Keratinocyte (primary cell): ENCODE measurements at regions not wholly inside any gene's neighbourhood (a gene's known extent, or its start where the extent isn't known, plus 50 kb on each side); places are given as distances from the start of the nearest gene placed in this dataset.

Experiments
- DNase-seq: peaks from one replicate; pipeline ENCODE4 v3.0.0-alpha.2; 2011; ENCODE audit warnings: low read depth, missing footprints, low spot score
- FAIRE-seq: peaks from 2 replicates; lab custom pipeline; 2011; peaks lifted over from hg19 to GRCh38; lab: Jason Lieb, UNC
- H2AFZ ChIP-seq: 2 replicates; pipeline ENCODE4 v1.6.0; 2012; ENCODE audit warnings: low read length, control low read depth, inconsistent platforms; ENCODE audit not compliant: control insufficient read depth
- H3K27ac ChIP-seq: 2 replicates; pipeline ENCODE4 v1.5.1; 2011; ENCODE audit warnings: low read length; ENCODE audit not compliant: control insufficient read depth, insufficient read depth
- H3K27me3 ChIP-seq: 3 replicates; pipeline ENCODE4 v1.6.0; 2011; ENCODE audit warnings: low read length; ENCODE audit not compliant: control insufficient read depth, insufficient read depth; ENCODE audit errors: extremely low read depth
- H3K36me3 ChIP-seq, 2 experiments: 2 replicates in 1 of 2; 3 replicates in 1 of 2; pipeline ENCODE4 v1.5.1; 2011; ENCODE audit warnings: low read length in 2 of 2, mild to moderate bottlenecking in 1 of 2; ENCODE audit not compliant: control insufficient read depth in 2 of 2, insufficient read depth in 2 of 2; ENCODE audit errors: extremely low read depth in 1 of 2
- H3K4me1 ChIP-seq: 3 replicates; pipeline ENCODE4 v1.5.1; 2011; ENCODE audit warnings: low read length; ENCODE audit not compliant: control insufficient read depth, insufficient read depth; ENCODE audit errors: extremely low read depth
- H3K4me2 ChIP-seq: 3 replicates; pipeline ENCODE4 v1.6.0; 2011; ENCODE audit warnings: low read depth, low read length; ENCODE audit not compliant: control insufficient read depth, insufficient read depth; ENCODE audit errors: extremely low read depth
- H3K4me3 ChIP-seq, 3 experiments: fragments of 200-600 bp in 1 of 3; sonication (generic) in 1 of 3; 2 replicates in 2 of 3; 3 replicates in 1 of 3; pipeline ENCODE4 v1.5.1; 2011 to 2016; ENCODE audit warnings: low read length in 3 of 3, mild to moderate bottlenecking in 3 of 3, control low read depth in 2 of 3, inconsistent platforms in 1 of 3, low read depth in 1 of 3, mixed read lengths in 1 of 3, mixed run types in 1 of 3, moderate library complexity in 1 of 3; ENCODE audit not compliant: control insufficient read depth in 2 of 3, insufficient read depth in 2 of 3; ENCODE audit errors: extremely low read depth in 1 of 3
- H3K79me2 ChIP-seq: 2 replicates; pipeline ENCODE4 v1.6.0; 2012; ENCODE audit warnings: low read length; ENCODE audit not compliant: control insufficient read depth, insufficient read depth
- H3K9ac ChIP-seq: 3 replicates; pipeline ENCODE4 v1.6.0; 2011; ENCODE audit warnings: low read length; ENCODE audit not compliant: control insufficient read depth, insufficient read depth; ENCODE audit errors: extremely low read depth
- H3K9me1 ChIP-seq: 3 replicates; pipeline ENCODE4 v1.6.0; 2011; ENCODE audit warnings: low read length; ENCODE audit not compliant: control insufficient read depth, insufficient read depth; ENCODE audit errors: extremely low read depth
- H3K9me3 ChIP-seq: 2 replicates; pipeline ENCODE4 v1.5.1; 2012; ENCODE audit warnings: low read depth, low read length; ENCODE audit not compliant: control insufficient read depth
- H4K20me1 ChIP-seq: 3 replicates; pipeline ENCODE4 v1.6.0; 2011; ENCODE audit warnings: low read length; ENCODE audit not compliant: control insufficient read depth, insufficient read depth; ENCODE audit errors: extremely low read depth
- EZH2 ChIP-seq: IDR thresholded peaks from one replicate; pipeline ENCODE4 v1.6.1; 2012; ENCODE audit warnings: inconsistent platforms, mild to moderate bottlenecking, low read length, moderate library complexity
- dilution Hi-C: fragments of 300-500 bp; cut with MboI; formaldehyde crosslinking; loops from one replicate; pipeline ENCODE4 v1.7.0; 2020; ENCODE audit warnings: low sequenced_read_pairs; ENCODE audit not compliant: extremely low pct_ligation_motif_present
- TF ChIP-seq, protein P1 (sequence below), 3 experiments: IDR thresholded peaks in 1 of 3; conservative IDR thresholded peaks in 1 of 3; optimal IDR thresholded peaks in 1 of 3; 2 replicates in 2 of 3; 3 replicates in 1 of 3; pipeline versions ENCODE3 to v1.5.1; 2011; ENCODE audit warnings: low read length in 3 of 3, mild to moderate bottlenecking in 3 of 3, moderate library complexity in 2 of 3, control low read depth in 1 of 3, inconsistent platforms in 1 of 3; ENCODE audit not compliant: insufficient read depth in 2 of 3; ENCODE audit errors: extremely low read depth in 1 of 3

DNA sequence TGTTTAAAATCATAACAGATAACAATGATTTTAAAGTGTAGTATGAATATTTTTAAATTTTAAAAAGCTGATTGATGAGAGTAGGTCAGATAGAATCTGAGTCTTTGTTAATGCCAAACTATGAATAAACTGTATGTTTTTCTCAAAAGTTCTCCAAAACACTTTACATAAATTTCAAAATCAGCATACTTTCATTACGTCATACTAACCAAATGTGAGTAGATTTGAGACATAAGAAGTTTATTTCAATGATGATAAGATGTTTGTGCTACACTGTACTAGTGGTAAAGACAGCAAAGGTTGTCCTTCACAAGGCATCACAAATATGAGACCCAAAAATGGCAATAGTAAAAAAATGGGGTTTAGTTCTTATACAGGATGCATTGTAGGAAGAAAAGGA lies 1342.9 kb downstream of the SI start:
- H3K9me3 ChIP-seq, result no peaks in the 10 kb centered on the region
- no peaks in the 10 kb centered on the region for H3K9me1 ChIP-seq
- no peak for FAIRE-seq
- DNase-seq, result no peak
- no peak overlapping the region for H3K4me3 ChIP-seq
- no peak overlapping the region for H2AFZ ChIP-seq
- H3K36me3 ChIP-seq, result no peaks in the 10 kb centered on the region
- no peaks in the 10 kb centered on the region for H3K79me2 ChIP-seq
- H3K27ac ChIP-seq, result no peak overlapping the region
- H3K4me2 ChIP-seq, result no peak overlapping the region
- no peaks in the 10 kb centered on the region for H4K20me1 ChIP-seq
- no peaks in the 10 kb centered on the region for H3K4me1 ChIP-seq
- dilution Hi-C loops, result no loop called here
- no peaks in the 10 kb centered on the region for H3K27me3 ChIP-seq
- no peak for TF ChIP-seq EZH2
- TF ChIP-seq, protein P1, sequence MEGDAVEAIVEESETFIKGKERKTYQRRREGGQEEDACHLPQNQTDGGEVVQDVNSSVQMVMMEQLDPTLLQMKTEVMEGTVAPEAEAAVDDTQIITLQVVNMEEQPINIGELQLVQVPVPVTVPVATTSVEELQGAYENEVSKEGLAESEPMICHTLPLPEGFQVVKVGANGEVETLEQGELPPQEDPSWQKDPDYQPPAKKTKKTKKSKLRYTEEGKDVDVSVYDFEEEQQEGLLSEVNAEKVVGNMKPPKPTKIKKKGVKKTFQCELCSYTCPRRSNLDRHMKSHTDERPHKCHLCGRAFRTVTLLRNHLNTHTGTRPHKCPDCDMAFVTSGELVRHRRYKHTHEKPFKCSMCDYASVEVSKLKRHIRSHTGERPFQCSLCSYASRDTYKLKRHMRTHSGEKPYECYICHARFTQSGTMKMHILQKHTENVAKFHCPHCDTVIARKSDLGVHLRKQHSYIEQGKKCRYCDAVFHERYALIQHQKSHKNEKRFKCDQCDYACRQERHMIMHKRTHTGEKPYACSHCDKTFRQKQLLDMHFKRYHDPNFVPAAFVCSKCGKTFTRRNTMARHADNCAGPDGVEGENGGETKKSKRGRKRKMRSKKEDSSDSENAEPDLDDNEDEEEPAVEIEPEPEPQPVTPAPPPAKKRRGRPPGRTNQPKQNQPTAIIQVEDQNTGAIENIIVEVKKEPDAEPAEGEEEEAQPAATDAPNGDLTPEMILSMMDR (optimal IDR thresholded peaks at IDR 0.05 in 1 of 3, IDR thresholded peaks at IDR 0.05 in 1 of 3, conservative IDR thresholded peaks at IDR 0.05 in 1 of 3; ENCODE audit: extremely low read depth in 1 of 3, insufficient read depth in 2 of 3, low read length in 3 of 3), result no peak
- H3K9ac ChIP-seq, result no peak overlapping the region

DNA sequence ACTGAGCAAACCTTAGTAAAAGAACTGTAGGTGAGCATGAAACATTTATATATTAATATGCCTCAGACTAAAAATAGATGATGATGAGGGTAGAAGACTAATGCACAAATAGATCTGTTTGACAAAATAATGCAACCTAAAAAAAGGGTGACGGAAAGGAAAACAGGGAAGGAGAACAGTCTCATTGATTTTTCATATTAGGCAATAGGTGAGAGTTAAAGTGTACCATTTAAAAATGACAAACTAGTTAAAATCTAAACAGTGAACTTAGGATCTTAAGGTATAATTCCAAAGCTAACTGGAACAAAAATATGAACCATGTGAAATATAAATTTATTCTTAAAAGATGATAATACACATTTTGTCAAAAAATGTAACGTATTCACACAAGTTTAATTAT lies 1347.6 kb downstream of the SI start:
- H3K79me2 ChIP-seq, result no peaks in the 10 kb centered on the region
- H3K9ac ChIP-seq, result no peak overlapping the region
- no peak overlapping the region for H3K27ac ChIP-seq
- no peaks in the 10 kb centered on the region for H4K20me1 ChIP-seq
- no peak overlapping the region for H3K4me3 ChIP-seq
- FAIRE-seq, result no peak
- H2AFZ ChIP-seq, result no peak overlapping the region
- H3K36me3 ChIP-seq, result no peaks in the 10 kb centered on the region
- H3K4me1 ChIP-seq, result no peaks in the 10 kb centered on the region
- H3K9me1 ChIP-seq, result no peaks in the 10 kb centered on the region
- DNase-seq, result no peak
- TF ChIP-seq, protein P1 (optimal IDR thresholded peaks at IDR 0.05 in 1 of 3, IDR thresholded peaks at IDR 0.05 in 1 of 3, conservative IDR thresholded peaks at IDR 0.05 in 1 of 3; ENCODE audit: extremely low read depth in 1 of 3, insufficient read depth in 2 of 3, low read length in 3 of 3), result no peak
- TF ChIP-seq EZH2, result no peak
- no peak overlapping the region for H3K4me2 ChIP-seq
- H3K27me3 ChIP-seq, result no peaks in the 10 kb centered on the region
- H3K9me3 ChIP-seq, result no peaks in the 10 kb centered on the region
- dilution Hi-C loops, result no loop called here
